HG02678 (cell line): ENCODE measurements at regions not wholly inside any gene's neighbourhood (a gene's known extent, or its start where the extent isn't known, plus 50 kb on each side); places are given as distances from the start of the nearest gene placed in this dataset.
"Not testable (repeated sequence)": the region's sequence is repeated elsewhere in the genome, so short reads cannot be mapped to it uniquely, and the experiment has no call there.

Experiments
- ATAC-seq: cut with Tn5 transposase; IDR thresholded peaks from one replicate; pipeline ENCODE4 v1.9.1; 2021; ENCODE audit warnings: mild to moderate bottlenecking, moderate library complexity; ENCODE audit not compliant: unreplicated experiment

GRCh38 chr3:18086078-18086477 is 339.1 kb downstream of the SATB1 start:
- no peak for ATAC-seq

- no peak for ATAC-seq
Observed at GRCh38 chr3:18085429-18085828, 339.7 kb downstream of the SATB1 start.

- ATAC-seq, result not testable (repeated sequence)
Observed at GRCh38 chr3:18083273-18083590, 340.8 kb upstream of the TBC1D5 start.

- no peak for ATAC-seq
Observed at GRCh38 chr3:18082551-18083272, 340.3 kb upstream of the TBC1D5 start.

- no peak for ATAC-seq
Observed at GRCh38 chr3:18080198-18080689, 337.8 kb upstream of the TBC1D5 start.

GRCh38 chr3:18079739-18080138 is 337.3 kb upstream of the TBC1D5 start:
- no peak for ATAC-seq

- no peak for ATAC-seq
Observed at GRCh38 chr3:18079062-18079461, 336.6 kb upstream of the TBC1D5 start.

- ATAC-seq, result no peak
Observed at GRCh38 chr3:18077128-18077840, 334.9 kb upstream of the TBC1D5 start.

- no peak for ATAC-seq
Observed at GRCh38 chr3:18076301-18076700, 333.9 kb upstream of the TBC1D5 start.

GRCh38 chr3:18075799-18076198 is 333.4 kb upstream of the TBC1D5 start:
- no peak for ATAC-seq

- no peak for ATAC-seq
Observed at GRCh38 chr3:18071833-18072232, 329.4 kb upstream of the TBC1D5 start.

- ATAC-seq, result no peak
Observed at GRCh38 chr3:18070944-18071343, 328.5 kb upstream of the TBC1D5 start.

- no peak for ATAC-seq
Observed at GRCh38 chr3:18070231-18070630, 327.8 kb upstream of the TBC1D5 start.

GRCh38 chr3:18069568-18069967 is 327.1 kb upstream of the TBC1D5 start:
- ATAC-seq, result no peak

- ATAC-seq, result no peak
Observed at GRCh38 chr3:18066899-18067582, 324.6 kb upstream of the TBC1D5 start.

GRCh38 chr3:18064586-18064985 is 322.2 kb upstream of the TBC1D5 start:
- ATAC-seq, result no peak

GRCh38 chr3:18062657-18063025 is 320.2 kb upstream of the TBC1D5 start:
- no peak for ATAC-seq

- no peak for ATAC-seq
Observed at GRCh38 chr3:18061737-18062656, 319.6 kb upstream of the TBC1D5 start.

GRCh38 chr3:18058666-18059065 is 316.2 kb upstream of the TBC1D5 start:
- no peak for ATAC-seq

GRCh38 chr3:18057471-18058091 is 315.1 kb upstream of the TBC1D5 start:
- ATAC-seq, result no peak
